GM19099 (cell line): ENCODE measurements at regions not wholly inside any gene's neighbourhood (a gene's known extent, or its start where the extent isn't known, plus 50 kb on each side); places are given as distances from the start of the nearest gene placed in this dataset.

ENCODE experiments used
- POLR2A ChIP-seq: IDR thresholded peaks from 3 replicates; pipeline ENCODE4 v1.6.1; 2011; ENCODE audit warnings: low read depth; ENCODE audit not compliant: insufficient read length; ENCODE audit errors: extremely low read depth

DNA sequence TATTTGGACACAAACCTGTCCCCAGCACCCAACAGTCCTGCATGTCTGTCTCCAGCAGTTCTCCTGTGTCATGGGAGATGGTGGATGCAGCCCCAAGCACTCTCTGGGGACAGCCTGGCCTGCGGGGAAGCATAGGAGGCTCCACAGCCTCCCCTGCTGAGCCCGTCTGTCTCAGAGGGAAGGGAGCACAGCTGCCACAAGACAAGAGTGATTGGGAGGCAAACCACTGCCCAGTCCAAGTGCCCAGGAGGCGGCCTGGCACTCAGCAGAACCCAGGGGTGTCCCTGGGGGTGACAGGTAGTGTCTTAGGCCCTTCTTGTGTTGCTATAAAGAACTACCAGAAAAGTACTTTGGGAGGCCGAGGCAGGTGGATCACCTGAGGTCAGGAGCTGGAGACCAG, 211.2 kb upstream of the MYT1L start:
- TF ChIP-seq POLR2A: no peak

DNA sequence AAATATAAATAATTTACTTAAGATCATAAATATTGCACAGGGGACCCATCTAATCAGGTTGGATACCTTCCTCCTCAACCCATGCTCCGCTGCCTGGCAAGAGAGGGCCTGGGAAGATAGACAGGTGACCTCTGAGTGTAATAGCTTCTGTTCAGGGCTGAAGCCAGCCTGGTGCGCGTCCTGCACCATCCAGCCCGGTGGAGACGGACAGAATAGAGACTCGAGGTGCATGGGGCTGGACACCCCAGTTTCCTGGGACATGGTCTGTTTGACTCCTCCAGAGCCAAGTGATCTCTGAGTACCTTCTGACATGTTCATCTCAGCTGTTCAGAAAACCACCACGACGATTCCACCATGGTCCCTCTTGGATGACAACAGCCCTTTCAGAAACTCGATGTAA, 209.3 kb upstream of the MYT1L start:
- TF ChIP-seq POLR2A: no peak

DNA sequence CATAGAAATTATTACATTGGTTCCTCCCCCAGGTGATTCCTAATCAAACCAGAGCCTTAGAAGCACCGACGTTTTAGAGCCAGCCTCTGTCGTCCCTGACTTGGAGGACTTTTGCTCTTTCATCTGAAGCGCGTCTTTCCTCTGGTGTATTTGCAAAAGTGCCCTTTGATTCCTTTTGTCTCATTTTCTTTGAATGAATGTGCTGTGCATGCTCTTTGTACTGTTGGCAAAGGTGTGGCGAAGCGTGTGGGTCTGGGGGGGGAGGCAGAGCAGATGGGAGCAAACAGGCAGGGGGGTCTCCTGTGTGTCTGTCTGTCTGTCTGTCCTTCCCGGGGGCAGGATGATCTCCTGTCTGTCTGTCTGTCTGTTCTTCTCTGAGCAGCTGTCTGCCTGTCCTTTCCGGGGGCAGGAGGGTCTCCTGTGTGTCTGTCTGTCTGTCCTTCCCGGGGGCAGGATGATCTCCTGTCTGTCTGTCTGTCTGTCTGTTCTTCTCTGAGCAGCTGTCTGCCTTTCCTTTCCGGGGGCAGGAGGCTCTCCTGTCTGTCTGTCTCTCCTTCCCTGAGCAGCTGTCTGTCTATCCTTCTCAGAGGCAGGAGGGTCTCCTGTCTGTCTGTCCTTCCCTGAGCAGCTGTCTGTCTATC, 205.5 kb upstream of the MYT1L start:
- TF ChIP-seq POLR2A: no peak

DNA sequence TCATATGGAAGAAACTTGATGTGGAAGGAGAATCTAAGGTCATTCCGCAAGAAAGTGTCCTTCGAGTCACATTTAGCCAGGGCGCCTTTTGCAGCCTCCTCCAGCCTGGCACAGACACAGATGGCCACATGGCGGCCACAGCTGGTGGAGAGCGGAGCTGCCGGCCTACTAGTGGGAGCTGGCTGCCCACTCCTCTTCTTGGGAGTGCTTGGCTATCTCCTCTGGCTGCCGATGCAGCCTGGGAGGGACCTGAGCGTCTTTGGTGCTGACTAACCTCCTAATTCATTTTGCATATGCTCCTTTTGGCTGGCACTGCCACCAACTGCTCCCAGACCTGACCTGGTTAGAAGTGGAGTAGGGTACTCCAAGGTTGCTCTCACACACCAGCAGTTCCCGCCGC, 199.3 kb upstream of the MYT1L start:
- TF ChIP-seq POLR2A: no peak

DNA sequence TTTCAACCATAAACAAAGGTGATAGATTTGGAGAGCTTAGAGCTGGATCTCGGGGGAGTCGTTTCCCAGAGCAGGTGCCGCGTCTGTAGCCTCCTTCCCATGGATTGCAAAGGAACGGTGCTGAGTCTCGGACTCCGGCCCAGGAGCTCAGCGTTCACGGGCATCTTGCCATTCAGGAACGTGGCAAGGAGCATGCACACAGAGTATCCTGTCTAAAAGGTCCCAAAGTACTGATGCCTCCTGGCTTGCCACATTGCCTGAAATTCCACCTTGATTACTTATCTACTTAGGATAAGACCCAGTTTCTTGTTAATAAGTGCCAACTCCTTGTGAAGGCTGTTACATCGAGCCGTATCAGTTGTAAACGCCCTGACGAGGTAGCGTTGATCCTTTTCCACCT, 197.8 kb upstream of the MYT1L start:
- no peak for TF ChIP-seq POLR2A

DNA sequence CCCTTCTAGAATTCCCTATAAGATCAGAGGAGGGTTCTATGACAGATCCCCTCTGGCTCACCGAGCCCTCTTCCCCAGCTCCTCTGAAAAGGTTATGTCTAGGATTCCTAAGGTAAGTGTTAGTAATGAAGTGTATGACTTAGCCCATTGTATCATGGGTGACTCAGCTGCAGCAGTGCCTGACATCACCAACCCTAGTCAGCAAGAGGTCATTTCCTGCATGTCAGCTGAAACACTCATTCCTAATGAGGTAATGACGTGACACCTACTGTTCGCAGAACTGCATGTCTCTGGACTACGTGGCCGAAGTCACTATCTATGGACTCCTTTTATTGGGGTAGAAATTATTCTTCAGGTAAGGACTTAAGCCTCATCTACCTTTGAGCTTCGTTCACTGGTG, 196.1 kb upstream of the MYT1L start:
- TF ChIP-seq POLR2A: no peak

DNA sequence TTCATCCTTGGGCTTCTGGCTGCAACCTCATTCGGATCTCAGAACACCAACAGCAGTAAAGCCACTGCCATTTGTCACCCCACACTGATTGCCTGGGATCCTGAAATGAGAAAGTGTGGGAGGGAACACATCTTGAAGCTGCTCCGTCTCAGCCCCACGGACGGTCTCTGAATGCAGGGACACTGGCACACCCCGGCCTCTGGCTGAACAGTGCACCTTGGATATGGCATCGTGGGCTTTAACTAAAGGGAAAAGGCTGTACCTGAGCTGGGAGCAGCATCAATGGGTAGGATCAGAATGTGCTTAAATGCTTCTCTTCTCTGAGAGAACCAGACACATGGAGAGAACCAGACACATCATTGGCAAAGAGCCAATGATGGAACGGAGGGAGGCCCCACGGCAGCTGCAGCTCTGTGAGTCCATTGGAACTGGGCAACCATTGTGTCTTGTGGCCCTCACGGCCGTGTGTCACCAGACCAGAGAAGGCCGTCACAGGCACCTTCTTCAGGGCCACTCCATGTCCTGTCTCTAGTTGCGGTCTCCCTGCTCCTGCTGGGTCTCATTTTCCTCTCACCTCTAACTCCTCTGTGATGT, 193.4 kb upstream of the MYT1L start:
- TF ChIP-seq POLR2A: no peak

DNA sequence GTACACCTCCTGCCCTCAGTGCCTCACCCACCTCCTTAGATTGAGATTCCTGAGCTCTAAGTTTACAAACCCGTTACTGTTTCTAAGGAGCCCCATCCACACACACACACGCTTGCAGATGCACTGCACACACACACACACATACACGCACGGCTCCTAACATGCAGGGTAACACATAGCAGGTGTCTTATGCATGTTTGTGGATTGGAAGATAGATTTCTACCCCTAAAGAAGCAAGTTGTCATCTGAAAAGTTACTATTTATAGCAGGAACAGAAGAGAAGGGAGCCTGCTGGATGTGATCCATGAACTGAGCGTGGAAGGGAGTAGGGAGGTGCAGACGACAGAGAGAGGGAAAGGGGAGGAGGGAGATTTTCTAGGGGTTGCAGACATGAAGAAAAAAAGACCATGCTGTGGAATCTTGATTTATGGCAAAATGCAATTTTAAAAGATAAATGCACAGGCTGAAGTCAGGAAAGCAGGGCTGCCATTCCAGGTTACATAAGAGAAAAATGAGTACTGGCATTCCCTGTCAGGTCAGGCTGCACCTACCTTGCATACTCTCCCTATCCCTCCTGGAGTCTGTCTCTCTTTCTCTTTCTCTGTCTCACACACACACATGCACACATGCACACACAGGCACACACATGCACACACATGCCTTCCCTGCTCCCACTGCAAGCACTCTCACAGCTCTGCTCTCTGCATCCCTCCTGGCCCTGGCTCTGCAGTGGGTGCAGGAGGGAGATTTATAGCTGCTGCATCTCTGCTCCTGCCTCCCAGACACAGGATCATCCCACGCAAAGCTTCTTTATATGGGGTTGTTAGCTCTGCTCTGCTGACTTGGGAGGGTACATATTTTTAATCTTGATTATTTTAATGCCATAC, 192.6 kb upstream of the MYT1L start:
- TF ChIP-seq POLR2A: no peak

DNA sequence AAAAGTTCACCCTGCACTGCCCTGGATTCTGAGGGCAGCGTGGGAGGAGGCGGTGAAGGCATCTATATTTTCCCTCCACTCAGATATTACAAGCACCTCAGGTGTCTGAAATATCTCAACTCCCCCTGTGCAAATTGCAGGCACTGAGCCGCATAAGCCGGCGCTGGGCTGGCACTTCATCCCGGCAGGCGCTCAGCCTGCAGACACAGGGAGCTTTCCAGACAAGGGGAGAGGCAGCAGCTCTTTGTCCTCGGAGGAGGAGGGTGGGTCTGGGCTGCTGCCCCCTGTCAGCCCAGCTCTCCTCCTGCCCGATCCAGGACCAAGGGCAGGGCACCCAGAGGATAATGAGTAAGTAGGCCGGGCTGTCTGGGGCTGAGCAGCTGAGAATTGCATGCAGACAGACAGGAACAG, 189.3 kb upstream of the MYT1L start:
- TF ChIP-seq POLR2A: no peak

DNA sequence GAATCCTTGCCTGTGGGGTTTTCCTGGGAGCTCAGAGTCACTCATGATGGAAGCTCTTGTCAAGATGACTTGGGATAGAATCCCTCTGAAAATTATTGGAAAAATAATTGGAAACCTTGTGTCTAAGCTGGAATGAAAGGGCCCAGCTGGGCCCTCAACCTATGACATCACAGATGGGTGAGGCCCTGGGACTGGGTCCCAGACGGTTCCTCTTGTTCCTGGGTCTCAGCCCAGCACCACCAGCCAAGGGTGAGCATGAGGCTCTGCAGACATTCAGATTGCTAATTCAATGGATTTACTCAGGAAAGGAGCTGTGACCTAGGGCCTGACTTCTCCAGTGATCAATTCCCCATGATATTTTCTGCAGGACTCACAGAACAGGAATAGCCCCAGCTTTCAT, 188.3 kb upstream of the MYT1L start:
- TF ChIP-seq POLR2A: no peak

DNA sequence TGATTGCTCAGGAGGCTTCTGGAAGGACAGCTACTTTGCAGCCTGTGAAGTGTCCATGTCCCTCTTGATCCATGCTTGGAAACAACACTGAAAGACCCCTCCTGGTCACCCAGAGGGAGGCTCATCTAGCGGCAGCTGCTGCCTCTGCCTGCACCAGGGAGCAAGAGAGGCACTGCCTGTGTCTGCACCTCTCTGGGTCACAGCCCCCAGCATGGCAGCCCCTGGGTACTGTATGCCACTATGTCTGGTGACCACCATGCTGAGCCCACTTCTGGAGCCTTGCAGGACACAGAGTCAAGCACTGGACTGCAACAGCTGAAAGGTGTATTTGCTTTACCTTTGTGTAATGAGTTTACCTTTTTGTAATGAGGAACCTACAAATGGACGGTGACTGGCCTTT, 186.3 kb upstream of the MYT1L start:
- TF ChIP-seq POLR2A: no peak

DNA sequence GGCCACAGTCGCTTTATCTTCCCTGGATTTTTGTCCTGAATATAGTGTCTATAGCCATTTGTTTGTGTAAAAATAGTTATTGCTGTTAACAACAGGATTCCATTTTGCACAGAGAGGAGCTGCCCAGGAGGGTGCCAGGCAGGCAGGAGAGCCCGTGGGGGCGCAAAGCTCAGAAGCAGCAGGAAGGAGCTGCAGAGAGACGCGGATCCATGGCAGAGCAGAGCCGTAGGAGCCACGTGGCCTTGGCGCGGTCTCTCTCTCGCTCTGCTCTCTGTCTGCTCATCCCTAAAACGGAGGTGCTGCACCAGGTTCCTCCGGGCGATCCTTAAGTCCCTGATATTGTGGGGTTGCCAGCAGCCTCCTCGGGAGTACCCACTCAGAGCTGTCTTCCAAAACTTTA, 185.3 kb upstream of the MYT1L start:
- TF ChIP-seq POLR2A: no peak

DNA sequence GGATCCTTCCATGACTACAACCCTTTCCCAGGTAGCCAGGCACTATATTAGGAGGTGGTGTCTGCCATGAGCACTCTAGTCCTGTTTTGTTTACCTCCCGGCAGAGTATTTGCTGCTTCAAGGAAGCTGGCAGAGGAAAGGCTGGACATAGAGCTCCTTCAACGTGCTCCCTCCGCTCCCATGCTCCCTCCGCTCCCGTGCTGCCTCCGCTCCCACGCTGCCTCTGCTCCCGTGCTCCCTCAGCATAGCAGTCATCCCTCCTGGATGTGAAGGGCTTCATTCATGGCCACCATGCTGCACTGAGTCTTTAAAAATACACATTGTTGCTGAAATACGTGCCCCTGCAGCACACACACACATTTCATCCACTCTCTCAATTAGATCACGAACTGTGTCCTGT, 181.9 kb upstream of the MYT1L start:
- TF ChIP-seq POLR2A: no peak

DNA sequence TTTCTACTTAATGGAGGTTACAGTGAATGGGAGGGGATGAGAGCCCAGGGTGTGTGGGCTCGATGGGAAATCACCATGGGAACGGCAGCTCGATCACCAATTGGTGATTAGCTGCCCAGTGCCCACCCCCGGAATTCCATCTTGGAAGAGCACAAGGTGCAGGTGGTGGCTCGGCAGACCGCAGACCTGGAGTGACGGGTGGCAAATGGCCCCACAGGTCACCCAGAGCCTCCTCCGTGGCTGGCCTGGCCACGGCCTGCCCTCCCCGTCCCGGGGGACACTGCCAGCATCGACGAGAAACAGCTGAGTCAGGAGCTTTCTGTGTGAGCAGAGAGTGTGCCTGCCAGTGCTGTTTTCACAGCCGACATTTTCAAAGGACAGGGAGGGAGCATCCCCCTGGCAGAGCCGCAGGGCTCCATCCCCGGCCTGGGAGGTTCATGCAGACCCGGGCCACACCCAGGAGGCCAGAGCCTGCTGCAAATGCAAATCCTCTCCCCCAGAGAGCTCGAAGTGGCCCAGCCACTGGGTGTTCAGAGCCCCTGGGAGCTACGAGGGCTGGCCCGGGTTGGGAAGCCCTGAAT, 176.4 kb upstream of the MYT1L start:
- no peak for TF ChIP-seq POLR2A

DNA sequence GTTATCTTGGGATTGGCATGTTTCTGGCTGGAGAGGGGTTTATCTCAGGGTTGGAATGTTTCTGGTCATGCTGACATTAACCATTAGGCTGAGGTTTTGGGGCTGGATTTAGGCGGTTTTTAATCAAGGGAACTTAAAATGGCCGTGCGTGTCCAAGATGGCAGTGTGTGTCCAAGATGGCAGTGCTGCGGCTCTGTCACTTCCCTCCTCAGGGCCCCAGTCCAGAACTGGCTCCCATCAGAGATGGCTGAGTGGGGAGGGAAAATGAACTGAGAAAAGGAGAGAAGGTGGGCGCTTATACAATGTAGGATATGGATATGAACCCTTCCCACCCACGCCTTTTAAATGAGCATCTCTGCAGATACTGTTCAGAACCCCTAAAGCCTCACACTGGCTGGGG, 175.5 kb upstream of the MYT1L start:
- no peak for TF ChIP-seq POLR2A

DNA sequence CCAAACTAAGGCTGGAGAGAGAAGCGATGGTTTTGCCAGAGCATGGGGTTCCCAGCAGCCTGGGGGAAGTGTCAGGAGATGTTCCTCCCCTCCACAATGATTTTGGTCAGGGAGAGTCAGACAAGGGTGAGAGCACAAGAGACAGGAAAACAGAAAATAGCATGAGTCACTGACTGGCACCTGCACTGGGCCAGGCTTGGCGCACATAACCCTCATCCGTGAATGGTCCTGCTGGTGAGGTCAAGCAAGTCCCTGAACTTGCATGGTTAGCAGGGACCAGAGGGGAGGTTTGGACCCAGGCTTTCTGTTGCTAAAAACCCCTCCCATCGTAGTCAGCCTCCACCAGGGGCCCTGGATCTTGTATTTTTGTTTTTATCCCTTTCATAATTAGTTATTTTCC, 174.5 kb upstream of the MYT1L start:
- no peak for TF ChIP-seq POLR2A
